ENCODE measurements at regions not wholly inside any gene's neighbourhood (a gene's known extent, or its start where the extent isn't known, plus 50 kb on each side); places are given as distances from the start of the nearest gene placed in this dataset.

DNA sequence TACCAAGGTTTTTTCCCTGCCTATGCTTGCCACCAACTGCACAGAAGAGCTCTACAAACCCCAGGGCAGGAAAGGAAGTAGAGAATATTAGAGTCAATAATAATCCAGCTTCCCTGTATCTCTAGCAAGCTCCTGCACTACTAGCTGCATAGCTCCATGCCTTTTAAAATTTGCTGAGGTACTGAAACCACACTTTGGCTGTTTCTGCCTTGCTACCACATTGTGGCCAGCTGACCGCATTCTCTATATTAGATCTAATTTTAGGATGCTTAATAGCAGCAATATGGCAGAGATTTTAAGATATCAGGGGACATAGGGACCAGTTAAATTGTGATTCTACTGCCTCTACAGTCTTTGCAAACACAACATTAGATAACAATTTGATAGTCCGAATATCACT, 534.6 kb downstream of the MBD2 start:
- H4K20me1 ChIP-seq (ENCODE audit: insufficient read depth, low read length), result no peaks in the 10 kb centered on the region
- no TSS peak for BruUV-seq (replicated peaks)
- CTCF ChIA-PET (ENCODE audit: low intra/inter-chr PET ratio, low total read pairs), result no interaction called here
- H2AFZ ChIP-seq (ENCODE audit: low read length), result no peak overlapping the region
- FAIRE-seq (no peak), DNase-seq (ENCODE audit: low spot score) (no peak), ATAC-seq (no peak)
- WGBS (ENCODE audit: low lambda C conversion rate), result 0% methylated on average over 2 of the region's 2 CpGs
- H3K36me3 ChIP-seq (replicated peaks in 1 of 2; ENCODE audit: control insufficient read depth in 1 of 2, insufficient read depth in 2 of 2, low read length in 2 of 2), result no peaks in the 10 kb centered on the region
- TF ChIP-seq ZNF563 (CRISPR knock-in tag; IDR thresholded peaks at IDR 0.05), result no peak
- TF ChIP-seq USF2 (IDR thresholded peaks at IDR 0.05; ENCODE audit: low read depth, low read length), result no peak
- TF ChIP-seq USF2 (CRISPR knock-in tag; IDR thresholded peaks at IDR 0.05; ENCODE audit: borderline replicate concordance), result no peak
- no peak for TF ChIP-seq MED8 (CRISPR knock-in tag; IDR thresholded peaks at IDR 0.05; ENCODE audit: insufficient replicate concordance)
- no peak for TF ChIP-seq NONO (IDR thresholded peaks at IDR 0.05)
- TF ChIP-seq NONO (CRISPR knock-in tag; conservative IDR thresholded peaks at IDR 0.05), result no peak
- no peak for TF ChIP-seq ZNF333 (CRISPR knock-in tag; IDR thresholded peaks at IDR 0.05; ENCODE audit: borderline replicate concordance)
- no peak for TF ChIP-seq AKAP8 (CRISPR knock-in tag; IDR thresholded peaks at IDR 0.05)
- TF ChIP-seq, protein P1, sequence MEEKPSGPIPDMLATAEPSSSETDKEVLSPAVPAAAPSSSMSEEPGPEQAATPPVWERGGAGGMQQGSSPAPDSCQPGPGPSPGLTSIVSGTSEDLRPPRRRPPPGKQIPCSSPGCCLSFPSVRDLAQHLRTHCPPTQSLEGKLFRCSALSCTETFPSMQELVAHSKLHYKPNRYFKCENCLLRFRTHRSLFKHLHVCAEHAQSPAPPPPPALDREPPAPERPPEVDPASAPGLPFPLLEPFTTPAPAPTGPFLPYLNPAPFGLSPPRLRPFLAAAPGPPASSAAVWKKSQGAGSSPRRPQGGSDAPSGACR (CRISPR knock-in tag; IDR thresholded peaks at IDR 0.05), result no peak
- no peak for TF ChIP-seq BRD4 (CRISPR knock-in tag; IDR thresholded peaks at IDR 0.05)
- TF ChIP-seq ZNF343 (CRISPR knock-in tag; IDR thresholded peaks at IDR 0.05), result no peak
- TF ChIP-seq ZNF326 (CRISPR knock-in tag; IDR thresholded peaks at IDR 0.05; ENCODE audit: borderline replicate concordance), result no peak
- TF ChIP-seq, protein P2, sequence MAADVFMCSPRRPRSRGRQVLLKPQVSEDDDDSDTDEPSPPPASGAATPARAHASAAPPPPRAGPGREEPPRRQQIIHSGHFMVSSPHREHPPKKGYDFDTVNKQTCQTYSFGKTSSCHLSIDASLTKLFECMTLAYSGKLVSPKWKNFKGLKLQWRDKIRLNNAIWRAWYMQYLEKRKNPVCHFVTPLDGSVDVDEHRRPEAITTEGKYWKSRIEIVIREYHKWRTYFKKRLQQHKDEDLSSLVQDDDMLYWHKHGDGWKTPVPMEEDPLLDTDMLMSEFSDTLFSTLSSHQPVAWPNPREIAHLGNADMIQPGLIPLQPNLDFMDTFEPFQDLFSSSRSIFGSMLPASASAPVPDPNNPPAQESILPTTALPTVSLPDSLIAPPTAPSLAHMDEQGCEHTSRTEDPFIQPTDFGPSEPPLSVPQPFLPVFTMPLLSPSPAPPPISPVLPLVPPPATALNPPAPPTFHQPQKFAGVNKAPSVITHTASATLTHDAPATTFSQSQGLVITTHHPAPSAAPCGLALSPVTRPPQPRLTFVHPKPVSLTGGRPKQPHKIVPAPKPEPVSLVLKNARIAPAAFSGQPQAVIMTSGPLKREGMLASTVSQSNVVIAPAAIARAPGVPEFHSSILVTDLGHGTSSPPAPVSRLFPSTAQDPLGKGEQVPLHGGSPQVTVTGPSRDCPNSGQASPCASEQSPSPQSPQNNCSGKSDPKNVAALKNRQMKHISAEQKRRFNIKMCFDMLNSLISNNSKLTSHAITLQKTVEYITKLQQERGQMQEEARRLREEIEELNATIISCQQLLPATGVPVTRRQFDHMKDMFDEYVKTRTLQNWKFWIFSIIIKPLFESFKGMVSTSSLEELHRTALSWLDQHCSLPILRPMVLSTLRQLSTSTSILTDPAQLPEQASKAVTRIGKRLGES (CRISPR knock-in tag; IDR thresholded peaks at IDR 0.05; ENCODE audit: borderline replicate concordance), result no peak
- TF ChIP-seq CENPT (CRISPR knock-in tag; IDR thresholded peaks at IDR 0.05; ENCODE audit: low read depth), result no peak
- TF ChIP-seq ZSCAN22 (CRISPR knock-in tag; IDR thresholded peaks at IDR 0.05), result no peak
- in situ Hi-C loops (cut with HindIII; ENCODE audit: extremely low pct_ligation_motif_present, low pct_unique_long_range_greater_than_20kb) (no loop called here), intact Hi-C loops (cut with micrococcal nuclease; ENCODE audit: unreplicated experiment) (no loop called here)
- no peak overlapping the region for H3K4me3 ChIP-seq (replicated peaks in 1 of 3; ENCODE audit: insufficient read depth in 1 of 3, low read depth in 2 of 3, low read length in 3 of 3)
- H3K27me3 ChIP-seq (ENCODE audit: control insufficient read depth in 1 of 2, insufficient read depth in 2 of 2, low read length in 2 of 2), result no peaks in the 10 kb centered on the region
- H3K79me2 ChIP-seq (ENCODE audit: insufficient read depth, low read length), result no peaks in the 10 kb centered on the region
- POLR2A ChIA-PET, result no interaction called here
- no peak overlapping the region for H3K4me2 ChIP-seq (ENCODE audit: low read depth, low read length)
- H3K9me3 ChIP-seq (ENCODE audit: low read length), result no peaks in the 10 kb centered on the region
- no peak overlapping the region for H3K27ac ChIP-seq (ENCODE audit: extremely low read length, insufficient read depth, low read length)
- no peak overlapping the region for H3K9ac ChIP-seq (ENCODE audit: insufficient read depth, low read depth, low read length)
- H3K4me1 ChIP-seq (ENCODE audit: insufficient read depth, low read length), result no peaks in the 10 kb centered on the region

Data from HepG2 (cell line).